ENCODE measurements at regions not wholly inside any gene's neighbourhood (a gene's known extent, or its start where the extent isn't known, plus 50 kb on each side); places are given as distances from the start of the nearest gene placed in this dataset.

DNA sequence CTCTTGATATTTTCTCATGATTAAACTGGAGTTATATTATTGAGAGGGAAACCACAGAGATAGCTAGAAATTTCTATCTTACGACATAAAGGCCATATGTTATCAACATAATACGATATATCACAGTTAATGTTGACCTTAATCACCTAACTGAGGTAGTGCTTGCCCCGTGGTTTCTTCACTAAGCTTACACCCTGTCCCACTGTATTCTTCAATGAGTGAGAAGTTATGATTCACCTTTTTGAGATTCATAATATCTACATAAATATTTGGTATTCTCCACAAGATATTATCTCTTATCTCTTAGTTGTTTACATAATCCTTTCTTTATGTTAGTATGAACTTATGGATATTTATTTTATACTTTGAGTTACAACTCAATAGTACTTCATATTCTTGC, 1714.1 kb downstream of the BRINP3 start:
- TF ChIP-seq, protein P1, sequence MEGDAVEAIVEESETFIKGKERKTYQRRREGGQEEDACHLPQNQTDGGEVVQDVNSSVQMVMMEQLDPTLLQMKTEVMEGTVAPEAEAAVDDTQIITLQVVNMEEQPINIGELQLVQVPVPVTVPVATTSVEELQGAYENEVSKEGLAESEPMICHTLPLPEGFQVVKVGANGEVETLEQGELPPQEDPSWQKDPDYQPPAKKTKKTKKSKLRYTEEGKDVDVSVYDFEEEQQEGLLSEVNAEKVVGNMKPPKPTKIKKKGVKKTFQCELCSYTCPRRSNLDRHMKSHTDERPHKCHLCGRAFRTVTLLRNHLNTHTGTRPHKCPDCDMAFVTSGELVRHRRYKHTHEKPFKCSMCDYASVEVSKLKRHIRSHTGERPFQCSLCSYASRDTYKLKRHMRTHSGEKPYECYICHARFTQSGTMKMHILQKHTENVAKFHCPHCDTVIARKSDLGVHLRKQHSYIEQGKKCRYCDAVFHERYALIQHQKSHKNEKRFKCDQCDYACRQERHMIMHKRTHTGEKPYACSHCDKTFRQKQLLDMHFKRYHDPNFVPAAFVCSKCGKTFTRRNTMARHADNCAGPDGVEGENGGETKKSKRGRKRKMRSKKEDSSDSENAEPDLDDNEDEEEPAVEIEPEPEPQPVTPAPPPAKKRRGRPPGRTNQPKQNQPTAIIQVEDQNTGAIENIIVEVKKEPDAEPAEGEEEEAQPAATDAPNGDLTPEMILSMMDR (IDR thresholded peaks at IDR 0.05; ENCODE audit: low read depth, low read length) = no peak
- no peak for TF ChIP-seq EZH2phosphoT487 (IDR thresholded peaks at IDR 0.05; ENCODE audit: low read depth)

Data from OCI-LY3 (cell line).